GM23338 (cell line): ENCODE measurements at regions not wholly inside any gene's neighbourhood (a gene's known extent, or its start where the extent isn't known, plus 50 kb on each side); places are given as distances from the start of the nearest gene placed in this dataset.

ENCODE experiments used
- ATAC-seq: fragments of 200-7000 bp; cut with Tn5 transposase; 3 replicates; pipeline ENCODE4 v1.9.1; 2020
- DNase-seq: peaks from one replicate; pipeline ENCODE4 v3.0.0-alpha.2; 2015; ENCODE audit warnings: low spot score
- H2AFZ ChIP-seq: fragments of 200-600 bp; sonication (generic); 2 replicates; pipeline ENCODE4 v1.8.0; 2016; ENCODE audit warnings: antibody characterized with exemption, mild to moderate bottlenecking, moderate library complexity
- H3F3A ChIP-seq: fragments of 200-600 bp; sonication (generic); replicated peaks from 2 replicates; pipeline ENCODE4 v1.8.0; 2017; ENCODE audit warnings: antibody characterized with exemption, mixed run types, low read depth
- H3K27ac ChIP-seq: fragments of 200-600 bp; sonication (generic); 2 replicates; pipeline ENCODE4 v1.6.1; 2016; ENCODE audit warnings: low read depth
- H3K27me3 ChIP-seq: fragments of 200-600 bp; sonication (generic); 2 replicates; pipeline ENCODE4 v1.8.0; 2016; ENCODE audit warnings: mild to moderate bottlenecking, mixed run types, moderate library complexity; ENCODE audit not compliant: insufficient read depth
- H3K36me3 ChIP-seq: fragments of 200-600 bp; sonication (generic); 2 replicates; pipeline ENCODE4 v1.8.0; 2016; ENCODE audit warnings: mild to moderate bottlenecking; ENCODE audit not compliant: insufficient read depth
- H3K4me1 ChIP-seq: fragments of 200-600 bp; sonication (generic); 2 replicates; pipeline ENCODE4 v1.8.0; 2016; ENCODE audit warnings: mild to moderate bottlenecking, moderate library complexity; ENCODE audit not compliant: insufficient read depth
- H3K4me2 ChIP-seq: fragments of 200-600 bp; sonication (generic); 2 replicates; pipeline ENCODE4 v1.7.1; 2017; ENCODE audit warnings: mixed run types
- H3K4me3 ChIP-seq: fragments of 200-600 bp; sonication (generic); 2 replicates; pipeline ENCODE4 v1.6.1; 2016; ENCODE audit warnings: mixed run types
- H3K79me2 ChIP-seq: fragments of 200-600 bp; sonication (generic); replicated peaks from 2 replicates; pipeline ENCODE4 v1.8.0; 2017; ENCODE audit warnings: mild to moderate bottlenecking; ENCODE audit not compliant: insufficient read depth
- H3K9me2 ChIP-seq: fragments of 200-600 bp; sonication (generic); 2 replicates; pipeline ENCODE4 v1.8.0; 2017; ENCODE audit not compliant: insufficient read depth
- H4K20me1 ChIP-seq: fragments of 200-600 bp; sonication (generic); replicated peaks from 2 replicates; pipeline ENCODE4 v1.8.0; 2017; ENCODE audit warnings: mild to moderate bottlenecking; ENCODE audit not compliant: insufficient read depth
- H3K27ac Mint-ChIP-seq: 2 replicates; pipeline ENCODE4 v1.8.0; 2020; ENCODE audit warnings: inconsistent platforms, mild to moderate bottlenecking, moderate library complexity, mixed read lengths
- H3K27me3 Mint-ChIP-seq: 3 replicates; pipeline ENCODE4 v1.8.0; 2022; ENCODE audit warnings: low read depth, mild to moderate bottlenecking, moderate library complexity, mixed read lengths, inconsistent platforms; ENCODE audit not compliant: insufficient read depth, poor library complexity
- H3K36me3 Mint-ChIP-seq: 3 replicates; pipeline ENCODE4 v1.8.0; 2021; ENCODE audit warnings: low read depth, mild to moderate bottlenecking, inconsistent platforms, moderate library complexity, mixed read lengths
- H3K4me1 Mint-ChIP-seq: 3 replicates; pipeline ENCODE4 v1.8.0; 2020; ENCODE audit warnings: mild to moderate bottlenecking, inconsistent platforms, mixed read lengths
- H3K4me3 Mint-ChIP-seq: 3 replicates; pipeline ENCODE4 v1.8.0; 2021; ENCODE audit warnings: moderate library complexity, mild to moderate bottlenecking, inconsistent platforms, mixed read lengths
- H3K9me3 Mint-ChIP-seq: 3 replicates; pipeline ENCODE4 v1.8.0; 2020; ENCODE audit warnings: moderate library complexity, mild to moderate bottlenecking, inconsistent platforms, mixed read lengths
- CREB1 ChIP-seq: fragments of 250-450 bp; sonication (Bioruptor Pico); IDR thresholded peaks from 2 replicates; pipeline ENCODE4 v1.5.0; 2020; ENCODE audit warnings: low read depth, mild to moderate bottlenecking, moderate library complexity
- CTCF ChIP-seq, 2 experiments: fragments of 200-600 bp in 1 of 2; sonication (generic) in 1 of 2; conservative IDR thresholded peaks; 2 replicates each; pipeline versions ENCODE4 v1.5.1 to v1.6.1; 2016 to 2017; ENCODE audit warnings: antibody characterized with exemption in 2 of 2, low read depth in 2 of 2, mild to moderate bottlenecking in 2 of 2, moderate library complexity in 1 of 2
- ETS1 ChIP-seq: IDR thresholded peaks from 2 replicates; pipeline ENCODE4 v1.6.1; 2016; ENCODE audit warnings: antibody characterized with exemption
- EZH2phosphoT487 ChIP-seq: fragments of 200-600 bp; sonication (generic); IDR thresholded peaks from one replicate; pipeline ENCODE4 v1.8.1; 2018; ENCODE audit warnings: antibody characterized with exemption; ENCODE audit not compliant: unreplicated experiment
- JUNB ChIP-seq: IDR thresholded peaks from one replicate; pipeline ENCODE4 v1.6.1; 2016; ENCODE audit warnings: antibody characterized with exemption; ENCODE audit not compliant: unreplicated experiment
- NANOG ChIP-seq: IDR thresholded peaks from 2 replicates; pipeline ENCODE4 v1.6.1; 2016; ENCODE audit warnings: antibody characterized with exemption, borderline replicate concordance
- POLR2AphosphoS5 ChIP-seq: IDR thresholded peaks from 2 replicates; pipeline ENCODE4 v1.6.1; 2016; ENCODE audit warnings: antibody characterized with exemption, low read depth
- REST ChIP-seq: IDR thresholded peaks from one replicate; pipeline ENCODE4 v1.6.1; 2018; ENCODE audit warnings: antibody characterized with exemption; ENCODE audit not compliant: unreplicated experiment
- STAT1 ChIP-seq: IDR thresholded peaks from one replicate; pipeline ENCODE4 v1.6.1; 2016; ENCODE audit warnings: antibody characterized with exemption; ENCODE audit not compliant: unreplicated experiment
- ZNF114 ChIP-seq: fragments of 250-450 bp; sonication (Bioruptor Pico); IDR thresholded peaks from 2 replicates; pipeline ENCODE4 v1.5.0; 2020; ENCODE audit warnings: mild to moderate bottlenecking, moderate library complexity
- ZNF331 ChIP-seq: fragments of 250-450 bp; sonication (Bioruptor Pico); IDR thresholded peaks from 2 replicates; pipeline ENCODE4 v1.5.0; 2020; ENCODE audit warnings: low read depth, mild to moderate bottlenecking, moderate library complexity
- ZNF462 ChIP-seq: fragments of 250-450 bp; sonication (Bioruptor Pico); IDR thresholded peaks from 2 replicates; pipeline ENCODE4 v1.5.0; 2020; ENCODE audit warnings: mild to moderate bottlenecking, moderate library complexity

- TF ChIP-seq CTCF (conservative IDR thresholded peaks at IDR 0.05; ENCODE audit: low read depth in 2 of 2) (no peak), POLR2AphosphoS5 (no peak), STAT1 (no peak), ETS1 (no peak), NANOG (no peak)
These were observed 657.2 kb downstream of the RNF144A start (continued) for GRCh38 chr2:7574385-7574784.

GRCh38 chr2:7577769-7578168 is 660.6 kb downstream of the RNF144A start:
- Histone ChIP-seq H3K4me2 (no peak overlapping the region), H3K9me2 (peaks cover 7% of the 10 kb centered on the region), H3K4me1 (peaks cover 13% of the 10 kb centered on the region), H3K27ac (no peak overlapping the region), H3K79me2 (no peaks in the 10 kb centered on the region), H3K27me3 (no peaks in the 10 kb centered on the region), H3K36me3 (peaks cover 17% of the 10 kb centered on the region), H4K20me1 (no peaks in the 10 kb centered on the region), H3K4me3 (no peak overlapping the region), H3F3A (no peaks in the 10 kb centered on the region), H2AFZ (no peak overlapping the region)
- Mint-ChIP-seq H3K4me3 (no peak overlapping the region), H3K27me3 (peaks cover 3% of the 10 kb centered on the region), H3K27ac (no peak overlapping the region), H3K9me3 (peaks cover 32% of the 10 kb centered on the region), H3K4me1 (peaks cover 14% of the 10 kb centered on the region), H3K36me3 (peaks cover 29% of the 10 kb centered on the region)
- ATAC-seq: no peak
- DNase-seq: no peak
- TF ChIP-seq NANOG (no peak), ZNF462 (CRISPR knock-in tag) (no peak), EZH2phosphoT487 (no peak), JUNB (no peak), STAT1 (no peak), CREB1 (CRISPR knock-in tag) (no peak), ETS1 (no peak), POLR2AphosphoS5 (no peak), REST (no peak), ZNF331 (CRISPR knock-in tag) (no peak), ZNF114 (CRISPR knock-in tag) (no peak)
